ENCODE measurements at regions not wholly inside any gene's neighbourhood (a gene's known extent, or its start where the extent isn't known, plus 50 kb on each side); places are given as distances from the start of the nearest gene placed in this dataset.
"Not testable (repeated sequence)": the region's sequence is repeated elsewhere in the genome, so short reads cannot be mapped to it uniquely, and the experiment has no call there.

DNA sequence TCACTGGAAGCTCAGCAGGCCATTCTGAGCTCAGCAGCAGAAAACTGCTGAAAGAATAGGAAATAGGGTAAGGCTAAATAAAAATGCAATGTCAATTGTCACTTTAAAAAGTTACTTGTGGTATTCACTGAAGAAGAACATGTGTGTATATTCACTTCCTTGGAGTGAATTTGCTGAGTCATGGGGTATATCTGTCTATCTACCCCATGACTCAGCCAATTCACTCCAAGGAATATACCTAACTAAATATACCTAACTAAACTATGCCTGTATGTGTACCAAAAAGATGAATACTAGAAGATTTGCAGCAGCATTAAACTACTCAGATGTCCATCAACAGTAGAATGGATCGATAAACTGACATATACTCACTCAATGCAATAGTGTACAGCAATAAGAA lies 69.5 kb upstream of the KCNAB1 start:
- DNase-seq, result no peak

DNA sequence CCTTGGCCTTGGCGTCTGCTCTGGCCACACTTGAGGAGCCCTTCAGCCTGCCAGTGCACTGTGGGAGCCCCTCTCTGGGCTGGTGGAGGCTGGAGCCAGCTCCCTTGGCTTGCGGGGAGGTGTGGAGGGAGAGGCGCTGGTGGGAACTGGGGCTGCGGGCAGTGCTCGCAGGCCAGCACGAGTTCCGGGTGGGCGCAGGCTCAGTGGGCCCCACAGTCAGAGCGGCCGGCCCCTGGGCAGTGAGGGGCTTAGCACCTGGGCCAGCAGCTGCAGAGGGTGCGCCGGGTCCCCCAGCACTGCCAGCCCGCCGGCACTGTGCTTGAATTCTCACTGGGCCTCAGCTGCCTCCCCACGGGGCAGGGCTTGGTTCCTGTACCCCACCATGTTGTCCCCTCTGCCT lies 68.7 kb upstream of the KCNAB1 start:
- DNase-seq, result no peak

GRCh38 chr3:156052115-156052514 lies 68.3 kb upstream of the KCNAB1 start:
- DNase-seq, result no peak

- no peak for DNase-seq
Measured at GRCh38 chr3:156059950-156060501, 60.4 kb upstream of the KCNAB1 start.

DNA sequence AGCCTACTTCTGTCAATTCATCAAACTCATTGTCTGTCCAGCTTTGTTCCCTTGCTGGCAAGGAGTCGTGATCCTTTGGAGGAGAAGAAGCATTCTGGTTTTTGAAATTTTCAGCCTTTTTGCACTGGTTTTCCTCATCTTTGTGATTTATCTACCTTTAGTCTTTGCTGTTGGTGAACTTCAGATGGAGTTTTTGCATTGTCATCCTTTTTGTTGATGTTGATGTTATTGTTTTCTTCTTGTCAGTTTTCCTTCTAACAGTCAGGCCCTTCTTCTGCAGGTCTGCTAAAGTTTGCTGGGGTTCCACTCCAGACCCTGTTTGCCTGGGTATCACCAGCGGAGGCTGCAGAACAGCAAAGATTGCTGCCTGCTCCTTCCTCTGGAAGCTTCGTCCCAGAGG lies 52.2 kb upstream of the KCNAB1 start:
- DNase-seq, result not testable (repeated sequence)

DNA sequence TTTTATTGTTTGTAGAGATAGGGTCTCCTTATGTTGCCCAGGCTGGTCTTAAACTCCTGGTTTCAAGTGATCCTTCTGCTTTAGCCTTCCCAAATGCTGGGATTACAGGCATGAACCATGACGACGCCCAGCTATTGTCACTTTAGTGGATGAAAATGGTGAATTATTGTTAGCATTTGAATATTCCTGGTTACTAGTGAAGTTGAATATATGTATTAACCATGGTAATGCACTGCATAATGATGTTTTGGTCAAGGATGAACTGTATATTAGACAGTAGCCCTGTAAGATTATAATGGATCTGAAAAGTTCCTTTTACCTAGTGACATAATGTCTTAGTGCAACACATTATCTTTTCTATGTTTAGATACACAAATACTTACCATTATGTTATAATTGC lies 50.4 kb upstream of the KCNAB1 start:
- no peak for DNase-seq

Measured in Kasumi-1 (cell line).